Keratinocyte (primary cell): ENCODE measurements at regions not wholly inside any gene's neighbourhood (a gene's known extent, or its start where the extent isn't known, plus 50 kb on each side); places are given as distances from the start of the nearest gene placed in this dataset.

Experiments
- DNase-seq: peaks from one replicate; pipeline ENCODE4 v3.0.0-alpha.2; 2011; ENCODE audit warnings: low read depth, missing footprints, low spot score
- FAIRE-seq: peaks from 2 replicates; lab custom pipeline; 2011; peaks lifted over from hg19 to GRCh38; lab: Jason Lieb, UNC
- H2AFZ ChIP-seq: 2 replicates; pipeline ENCODE4 v1.6.0; 2012; ENCODE audit warnings: low read length, control low read depth, inconsistent platforms; ENCODE audit not compliant: control insufficient read depth
- H3K27ac ChIP-seq: 2 replicates; pipeline ENCODE4 v1.5.1; 2011; ENCODE audit warnings: low read length; ENCODE audit not compliant: control insufficient read depth, insufficient read depth
- H3K27me3 ChIP-seq: 3 replicates; pipeline ENCODE4 v1.6.0; 2011; ENCODE audit warnings: low read length; ENCODE audit not compliant: control insufficient read depth, insufficient read depth; ENCODE audit errors: extremely low read depth
- H3K36me3 ChIP-seq, 2 experiments: 2 replicates in 1 of 2; 3 replicates in 1 of 2; pipeline ENCODE4 v1.5.1; 2011; ENCODE audit warnings: low read length in 2 of 2, mild to moderate bottlenecking in 1 of 2; ENCODE audit not compliant: control insufficient read depth in 2 of 2, insufficient read depth in 2 of 2; ENCODE audit errors: extremely low read depth in 1 of 2
- H3K4me1 ChIP-seq: 3 replicates; pipeline ENCODE4 v1.5.1; 2011; ENCODE audit warnings: low read length; ENCODE audit not compliant: control insufficient read depth, insufficient read depth; ENCODE audit errors: extremely low read depth
- H3K4me2 ChIP-seq: 3 replicates; pipeline ENCODE4 v1.6.0; 2011; ENCODE audit warnings: low read depth, low read length; ENCODE audit not compliant: control insufficient read depth, insufficient read depth; ENCODE audit errors: extremely low read depth
- H3K4me3 ChIP-seq, 3 experiments: fragments of 200-600 bp in 1 of 3; sonication (generic) in 1 of 3; 2 replicates in 2 of 3; 3 replicates in 1 of 3; pipeline ENCODE4 v1.5.1; 2011 to 2016; ENCODE audit warnings: low read length in 3 of 3, mild to moderate bottlenecking in 3 of 3, control low read depth in 2 of 3, inconsistent platforms in 1 of 3, low read depth in 1 of 3, mixed read lengths in 1 of 3, mixed run types in 1 of 3, moderate library complexity in 1 of 3; ENCODE audit not compliant: control insufficient read depth in 2 of 3, insufficient read depth in 2 of 3; ENCODE audit errors: extremely low read depth in 1 of 3
- H3K79me2 ChIP-seq: 2 replicates; pipeline ENCODE4 v1.6.0; 2012; ENCODE audit warnings: low read length; ENCODE audit not compliant: control insufficient read depth, insufficient read depth
- H3K9ac ChIP-seq: 3 replicates; pipeline ENCODE4 v1.6.0; 2011; ENCODE audit warnings: low read length; ENCODE audit not compliant: control insufficient read depth, insufficient read depth; ENCODE audit errors: extremely low read depth
- H3K9me1 ChIP-seq: 3 replicates; pipeline ENCODE4 v1.6.0; 2011; ENCODE audit warnings: low read length; ENCODE audit not compliant: control insufficient read depth, insufficient read depth; ENCODE audit errors: extremely low read depth
- H3K9me3 ChIP-seq: 2 replicates; pipeline ENCODE4 v1.5.1; 2012; ENCODE audit warnings: low read depth, low read length; ENCODE audit not compliant: control insufficient read depth
- H4K20me1 ChIP-seq: 3 replicates; pipeline ENCODE4 v1.6.0; 2011; ENCODE audit warnings: low read length; ENCODE audit not compliant: control insufficient read depth, insufficient read depth; ENCODE audit errors: extremely low read depth
- EZH2 ChIP-seq: IDR thresholded peaks from one replicate; pipeline ENCODE4 v1.6.1; 2012; ENCODE audit warnings: inconsistent platforms, mild to moderate bottlenecking, low read length, moderate library complexity
- dilution Hi-C: fragments of 300-500 bp; cut with MboI; formaldehyde crosslinking; loops from one replicate; pipeline ENCODE4 v1.7.0; 2020; ENCODE audit warnings: low sequenced_read_pairs; ENCODE audit not compliant: extremely low pct_ligation_motif_present
- TF ChIP-seq, protein P1 (sequence below), 3 experiments: IDR thresholded peaks in 1 of 3; conservative IDR thresholded peaks in 1 of 3; optimal IDR thresholded peaks in 1 of 3; 2 replicates in 2 of 3; 3 replicates in 1 of 3; pipeline versions ENCODE3 to v1.5.1; 2011; ENCODE audit warnings: low read length in 3 of 3, mild to moderate bottlenecking in 3 of 3, moderate library complexity in 2 of 3, control low read depth in 1 of 3, inconsistent platforms in 1 of 3; ENCODE audit not compliant: insufficient read depth in 2 of 3; ENCODE audit errors: extremely low read depth in 1 of 3

DNA sequence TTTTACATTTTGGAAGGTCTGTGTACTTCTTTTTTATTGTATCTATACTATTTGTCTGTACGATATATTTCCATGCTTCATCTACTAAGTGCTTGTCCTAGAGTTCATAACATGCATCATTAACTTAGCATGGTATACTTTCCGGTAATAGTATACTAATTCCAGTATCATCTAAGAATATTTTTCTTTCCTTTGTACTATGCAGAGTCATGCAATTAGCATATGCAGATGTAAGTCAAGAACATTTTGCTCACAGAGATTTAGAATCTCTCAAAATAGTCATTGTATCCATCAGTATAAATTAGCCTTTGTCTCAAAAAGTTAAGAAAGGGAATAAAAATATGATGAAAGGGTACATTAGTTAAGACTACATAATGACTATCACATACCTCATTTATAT lies 770.4 kb upstream of the GRAMD2B start:
- H3K4me3 ChIP-seq = no peak overlapping the region
- no peak for DNase-seq
- dilution Hi-C loops = no loop called here
- no peaks in the 10 kb centered on the region for H3K79me2 ChIP-seq
- no peak overlapping the region for H3K9ac ChIP-seq
- no peak overlapping the region for H3K4me2 ChIP-seq
- H3K4me1 ChIP-seq = no peaks in the 10 kb centered on the region
- TF ChIP-seq, protein P1, sequence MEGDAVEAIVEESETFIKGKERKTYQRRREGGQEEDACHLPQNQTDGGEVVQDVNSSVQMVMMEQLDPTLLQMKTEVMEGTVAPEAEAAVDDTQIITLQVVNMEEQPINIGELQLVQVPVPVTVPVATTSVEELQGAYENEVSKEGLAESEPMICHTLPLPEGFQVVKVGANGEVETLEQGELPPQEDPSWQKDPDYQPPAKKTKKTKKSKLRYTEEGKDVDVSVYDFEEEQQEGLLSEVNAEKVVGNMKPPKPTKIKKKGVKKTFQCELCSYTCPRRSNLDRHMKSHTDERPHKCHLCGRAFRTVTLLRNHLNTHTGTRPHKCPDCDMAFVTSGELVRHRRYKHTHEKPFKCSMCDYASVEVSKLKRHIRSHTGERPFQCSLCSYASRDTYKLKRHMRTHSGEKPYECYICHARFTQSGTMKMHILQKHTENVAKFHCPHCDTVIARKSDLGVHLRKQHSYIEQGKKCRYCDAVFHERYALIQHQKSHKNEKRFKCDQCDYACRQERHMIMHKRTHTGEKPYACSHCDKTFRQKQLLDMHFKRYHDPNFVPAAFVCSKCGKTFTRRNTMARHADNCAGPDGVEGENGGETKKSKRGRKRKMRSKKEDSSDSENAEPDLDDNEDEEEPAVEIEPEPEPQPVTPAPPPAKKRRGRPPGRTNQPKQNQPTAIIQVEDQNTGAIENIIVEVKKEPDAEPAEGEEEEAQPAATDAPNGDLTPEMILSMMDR (optimal IDR thresholded peaks at IDR 0.05 in 1 of 3, IDR thresholded peaks at IDR 0.05 in 1 of 3, conservative IDR thresholded peaks at IDR 0.05 in 1 of 3; ENCODE audit: extremely low read depth in 1 of 3, insufficient read depth in 2 of 3, low read length in 3 of 3) = no peak
- no peak for TF ChIP-seq EZH2
- no peak for FAIRE-seq
- no peak overlapping the region for H2AFZ ChIP-seq
- H3K9me1 ChIP-seq = no peaks in the 10 kb centered on the region
- H3K36me3 ChIP-seq = no peaks in the 10 kb centered on the region
- H3K27me3 ChIP-seq = no peaks in the 10 kb centered on the region
- no peaks in the 10 kb centered on the region for H4K20me1 ChIP-seq
- H3K9me3 ChIP-seq = no peaks in the 10 kb centered on the region
- H3K27ac ChIP-seq = no peak overlapping the region

DNA sequence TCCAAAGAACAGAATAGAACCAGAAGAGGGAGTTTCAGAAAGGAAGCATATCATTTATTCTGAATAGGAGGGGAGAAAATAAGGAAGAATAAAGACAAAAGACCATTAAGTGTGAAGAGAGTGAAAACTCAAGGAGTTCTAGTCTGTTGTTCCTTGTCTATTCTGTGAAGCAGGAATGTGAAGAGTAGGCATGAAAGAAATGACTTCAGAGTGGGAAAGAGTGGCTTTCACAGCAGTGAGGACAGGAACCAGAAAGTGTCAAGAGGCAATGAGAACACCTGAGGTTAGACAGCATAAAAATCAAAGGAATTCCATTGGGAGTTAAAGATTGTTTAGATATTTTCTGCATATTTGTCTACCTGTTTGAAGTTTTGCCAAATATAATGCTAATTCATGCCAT lies 768.8 kb upstream of the GRAMD2B start:
- FAIRE-seq = no peak
- dilution Hi-C loops = no loop called here
- H3K4me1 ChIP-seq = no peaks in the 10 kb centered on the region
- no peak for TF ChIP-seq EZH2
- TF ChIP-seq, protein P1 (optimal IDR thresholded peaks at IDR 0.05 in 1 of 3, IDR thresholded peaks at IDR 0.05 in 1 of 3, conservative IDR thresholded peaks at IDR 0.05 in 1 of 3; ENCODE audit: extremely low read depth in 1 of 3, insufficient read depth in 2 of 3, low read length in 3 of 3) = no peak
- peak overlapping the region; percentile 58 for H2AFZ ChIP-seq
- no peaks in the 10 kb centered on the region for H4K20me1 ChIP-seq
- H3K9me1 ChIP-seq = no peaks in the 10 kb centered on the region
- no peak overlapping the region for H3K27ac ChIP-seq
- H3K79me2 ChIP-seq = no peaks in the 10 kb centered on the region
- H3K9ac ChIP-seq = no peak overlapping the region
- H3K4me3 ChIP-seq = no peak overlapping the region
- H3K27me3 ChIP-seq = no peaks in the 10 kb centered on the region
- DNase-seq = no peak
- no peaks in the 10 kb centered on the region for H3K36me3 ChIP-seq
- no peaks in the 10 kb centered on the region for H3K9me3 ChIP-seq
- H3K4me2 ChIP-seq = no peak overlapping the region
